Ovary (tissue), 7 donors: ENCODE measurements at regions not wholly inside any gene's neighbourhood (a gene's known extent, or its start where the extent isn't known, plus 50 kb on each side); places are given as distances from the start of the nearest gene placed in this dataset.

Experiments
- DNase-seq, 5 donors: peaks; one replicate each; pipeline ENCODE4 v3.0.0-alpha.2; 2019 to 2020
- H3K27ac ChIP-seq, 2 donors: fragments of 200-600 bp; one replicate each; pipeline versions ENCODE4 v1.5.1 to v1.8.0; 2019 to 2022
- H3K27me3 ChIP-seq: fragments of 200-600 bp; one replicate; pipeline ENCODE4 v1.8.0; 2022
- H3K36me3 ChIP-seq: fragments of 200-600 bp; sonication (generic); one replicate; pipeline ENCODE4 v1.5.1; 2019
- H3K4me1 ChIP-seq: one replicate; pipeline ENCODE4 v1.8.1; 2013; ENCODE audit warnings: mild to moderate bottlenecking, moderate library complexity; ENCODE audit not compliant: insufficient read depth
- H3K4me3 ChIP-seq: fragments of 200-600 bp; sonication (generic); one replicate; pipeline ENCODE4 v1.5.1; 2017
- H3K9me3 ChIP-seq, 2 donors: fragments of 200-600 bp in 1 of 2; sonication (generic) in 1 of 2; one replicate each; pipeline versions ENCODE4 v1.5.1 to v1.8.1; 2013 to 2019; ENCODE audit warnings: mild to moderate bottlenecking in 1 of 2, moderate library complexity in 1 of 2
- EP300 ChIP-seq: sonication (generic); formaldehyde crosslinking; IDR thresholded peaks from one replicate; pipeline ENCODE4 v1.6.1; 2017; ENCODE audit warnings: antibody characterized with exemption
- POLR2A ChIP-seq: fragments of 450-650 bp; IDR thresholded peaks from one replicate; pipeline ENCODE4 v1.6.1; 2017; ENCODE audit warnings: antibody characterized with exemption, mild to moderate bottlenecking, moderate library complexity
- WGBS, 3 donors: extraction: QIAGEN DNeasy Blood & Tissue Kit in 1 of 3; methylation state at CpG; one replicate each; pipeline versions ENCODE4 v1.1.5 to v1.1.7; 2013 to 2017; 5-methylcytosine and 5-hydroxymethylcytosine counted together
- intact Hi-C, 4 donors: fragments of 100-400 bp; cut with DNase I; formaldehyde crosslinking; loops; one replicate each; pipeline versions ENCODE4 v1.11.0 to v1.15.1; 2022 to 2023
- TF ChIP-seq, protein P1 (sequence below), 3 donors: fragments of 450-650 bp in 2 of 3; fragments of 200-600 bp in 1 of 3; IDR thresholded peaks; one replicate each; pipeline versions ENCODE4 v1.5.1 to v1.8.0; 2016 to 2022; ENCODE audit warnings: antibody characterized with exemption in 3 of 3, mild to moderate bottlenecking in 1 of 3
- donor health status: DM: no; HTN: no; CAD: no; lungs with moderate emphysema.
- donor health status: DM: no; HTN: no; CAD: no.
- donor health status: Bipolar disorder and iron deficiency.
- donor health status: DM: no; HTN: no; CAD: no.
- donor health status: DM: yes; HTN: yes; CAD: no.

- TF ChIP-seq POLR2A, result no peak
- TF ChIP-seq, protein P1, sequence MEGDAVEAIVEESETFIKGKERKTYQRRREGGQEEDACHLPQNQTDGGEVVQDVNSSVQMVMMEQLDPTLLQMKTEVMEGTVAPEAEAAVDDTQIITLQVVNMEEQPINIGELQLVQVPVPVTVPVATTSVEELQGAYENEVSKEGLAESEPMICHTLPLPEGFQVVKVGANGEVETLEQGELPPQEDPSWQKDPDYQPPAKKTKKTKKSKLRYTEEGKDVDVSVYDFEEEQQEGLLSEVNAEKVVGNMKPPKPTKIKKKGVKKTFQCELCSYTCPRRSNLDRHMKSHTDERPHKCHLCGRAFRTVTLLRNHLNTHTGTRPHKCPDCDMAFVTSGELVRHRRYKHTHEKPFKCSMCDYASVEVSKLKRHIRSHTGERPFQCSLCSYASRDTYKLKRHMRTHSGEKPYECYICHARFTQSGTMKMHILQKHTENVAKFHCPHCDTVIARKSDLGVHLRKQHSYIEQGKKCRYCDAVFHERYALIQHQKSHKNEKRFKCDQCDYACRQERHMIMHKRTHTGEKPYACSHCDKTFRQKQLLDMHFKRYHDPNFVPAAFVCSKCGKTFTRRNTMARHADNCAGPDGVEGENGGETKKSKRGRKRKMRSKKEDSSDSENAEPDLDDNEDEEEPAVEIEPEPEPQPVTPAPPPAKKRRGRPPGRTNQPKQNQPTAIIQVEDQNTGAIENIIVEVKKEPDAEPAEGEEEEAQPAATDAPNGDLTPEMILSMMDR (IDR thresholded peaks at IDR 0.05), result no peak
- TF ChIP-seq EP300, result no peak
- H3K27ac ChIP-seq, result no peak overlapping the region
- H3K4me1 ChIP-seq, result peaks cover 2% of the 10 kb centered on the region
- no peaks in the 10 kb centered on the region for H3K36me3 ChIP-seq
- DNase-seq, result no peak
- H3K9me3 ChIP-seq, result no peaks in the 10 kb centered on the region
- intact Hi-C loops, result no loop called here
- no peaks in the 10 kb centered on the region for H3K27me3 ChIP-seq
- H3K4me3 ChIP-seq, result no peak overlapping the region
Observed at GRCh38 chr3:8286749-8287148, 214.9 kb upstream of the LMCD1 start.

DNA sequence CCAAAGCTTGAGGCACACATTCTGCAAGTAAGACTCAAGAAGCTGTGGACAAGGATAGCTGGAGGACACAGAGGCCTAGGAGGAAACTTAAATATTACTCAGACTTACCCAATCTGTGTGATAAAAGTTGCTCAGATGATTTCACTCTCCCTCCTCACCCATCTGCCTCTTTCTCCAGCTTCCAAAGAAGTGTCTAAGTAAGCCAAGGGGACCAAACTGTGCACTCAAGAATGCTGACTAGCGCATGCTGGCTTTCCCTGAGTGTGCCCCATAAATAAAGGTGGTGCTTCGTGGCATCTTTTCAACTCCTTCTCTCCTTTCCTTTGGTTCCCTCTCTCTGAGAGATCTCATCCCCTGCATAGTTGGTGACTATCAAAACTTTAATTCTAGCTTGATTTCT is 211.0 kb upstream of the LMCD1 start:
- H3K4me1 ChIP-seq, result peaks cover 2% of the 10 kb centered on the region
- no peaks in the 10 kb centered on the region for H3K27me3 ChIP-seq
- H3K27ac ChIP-seq, result no peak overlapping the region
- H3K4me3 ChIP-seq, result no peak overlapping the region
- DNase-seq, result no peak
- no peaks in the 10 kb centered on the region for H3K36me3 ChIP-seq
- no peaks in the 10 kb centered on the region for H3K9me3 ChIP-seq
- intact Hi-C loops, result no loop called here
- WGBS, 3 donors, result 94 to 98% (median 97%) methylated on average over 2 of the region's 2 CpGs
- TF ChIP-seq, protein P1 (IDR thresholded peaks at IDR 0.05), result no peak
- no peak for TF ChIP-seq EP300
- no peak for TF ChIP-seq POLR2A

- TF ChIP-seq EP300 (no peak), POLR2A (no peak)
- TF ChIP-seq, protein P1 (IDR thresholded peaks at IDR 0.05), result no peak
- Histone ChIP-seq H3K9me3 (no peaks in the 10 kb centered on the region), H3K4me1 (no peaks in the 10 kb centered on the region), H3K4me3 (no peak overlapping the region), H3K27me3 (no peaks in the 10 kb centered on the region), H3K36me3 (no peaks in the 10 kb centered on the region), H3K27ac (no peak overlapping the region)
- 80 to 90% (median 82%) methylated on average over 2 of the region's 2 CpGs for WGBS, 3 donors
- DNase-seq, result no peak
- intact Hi-C loops, result no loop called here
Observed at GRCh38 chr3:8296461-8296860, 205.2 kb upstream of the LMCD1 start.

- Histone ChIP-seq H3K4me1 (peaks cover 1% of the 10 kb centered on the region), H3K36me3 (no peaks in the 10 kb centered on the region), H3K4me3 (no peak overlapping the region), H3K27ac (no peak overlapping the region), H3K27me3 (no peaks in the 10 kb centered on the region), H3K9me3 (no peaks in the 10 kb centered on the region)
- intact Hi-C loops, result no loop called here
- no peak for DNase-seq
- 85 to 92% (median 86%) methylated on average over 9 of the region's 9 CpGs for WGBS, 3 donors
- TF ChIP-seq POLR2A (no peak), EP300 (no peak)
- TF ChIP-seq, protein P1 (IDR thresholded peaks at IDR 0.05), result no peak
Observed at GRCh38 chr3:8298021-8298954, 203.3 kb upstream of the LMCD1 start.
